Spleen (tissue), 11 donors: ENCODE measurements at regions not wholly inside any gene's neighbourhood (a gene's known extent, or its start where the extent isn't known, plus 50 kb on each side); places are given as distances from the start of the nearest gene placed in this dataset.

Source experiments
- DNase-seq: peaks from one replicate; pipeline ENCODE4 v3.0.0-alpha.2; 2020
- H3K27ac ChIP-seq, 8 donors: fragments of 200-600 bp; sonication (generic) in 7 of 8; 1 replicate in 4 of 8; 2 replicates in 4 of 8; pipeline versions ENCODE4 v1.5.0 to v1.8.0; 2016 to 2021; ENCODE audit warnings: inconsistent platforms in 4 of 8, mild to moderate bottlenecking in 4 of 8, moderate library complexity in 1 of 8
- H3K27me3 ChIP-seq, 7 donors: fragments of 200-600 bp; sonication (generic) in 6 of 7; replicated peaks in 1 of 7; 1 replicate in 4 of 7; 2 replicates in 3 of 7; pipeline versions ENCODE4 v1.5.0 to v1.8.0; 2016 to 2021; ENCODE audit warnings: inconsistent platforms in 3 of 7, mild to moderate bottlenecking in 1 of 7
- H3K36me3 ChIP-seq, 6 donors: fragments of 200-600 bp; sonication (generic) in 5 of 6; 1 replicate in 4 of 6; 2 replicates in 2 of 6; pipeline versions ENCODE4 v1.5.0 to v1.8.0; 2016 to 2021; ENCODE audit warnings: inconsistent platforms in 2 of 6
- H3K4me1 ChIP-seq, 6 donors: fragments of 200-600 bp; sonication (generic) in 5 of 6; 1 replicate in 3 of 6; 2 replicates in 3 of 6; pipeline versions ENCODE4 v1.5.0 to v1.8.0; 2016 to 2021; ENCODE audit warnings: inconsistent platforms in 3 of 6
- H3K4me3 ChIP-seq, 8 donors: fragments of 200-600 bp; sonication (generic) in 7 of 8; 1 replicate in 4 of 8; 2 replicates in 4 of 8; pipeline versions ENCODE4 v1.5.0 to v1.8.0; 2016 to 2021; ENCODE audit warnings: inconsistent platforms in 4 of 8, mild to moderate bottlenecking in 4 of 8, moderate library complexity in 2 of 8
- H3K9me3 ChIP-seq, 8 donors: fragments of 200-600 bp; sonication (generic) in 7 of 8; 1 replicate in 4 of 8; 2 replicates in 4 of 8; pipeline versions ENCODE4 v1.5.0 to v1.8.0; 2016 to 2021; ENCODE audit warnings: inconsistent platforms in 4 of 8
- CTCF ChIP-seq, 11 experiments: fragments of 200-600 bp in 7 of 11; fragments of 450-650 bp in 4 of 11; sonication (generic) in 4 of 11; IDR thresholded peaks in 8 of 11; conservative IDR thresholded peaks in 3 of 11; 1 replicate in 7 of 11; 2 replicates in 4 of 11; pipeline versions ENCODE4 v1.4.0 to v1.8.0; 2016 to 2021; ENCODE audit warnings: antibody characterized with exemption in 11 of 11, inconsistent platforms in 4 of 11, mild to moderate bottlenecking in 1 of 11
- POLR2A ChIP-seq, 3 donors: fragments of 450-650 bp; IDR thresholded peaks; one replicate each; pipeline ENCODE4 v1.5.1; 2017; ENCODE audit warnings: antibody characterized with exemption in 3 of 3, mild to moderate bottlenecking in 1 of 3
- POLR2AphosphoS5 ChIP-seq, 3 donors: sonication (generic); formaldehyde crosslinking; IDR thresholded peaks; one replicate each; pipeline ENCODE4 v1.5.1; 2017; ENCODE audit warnings: antibody characterized with exemption in 3 of 3
- WGBS, 5 donors: extraction: QIAGEN DNeasy Blood & Tissue Kit in 3 of 5; methylation state at CpG; one replicate each; pipeline versions ENCODE4 v1.1.5 to v1.1.7; 2013 to 2018; 5-methylcytosine and 5-hydroxymethylcytosine counted together
- intact Hi-C: fragments of 100-400 bp; cut with DNase I; formaldehyde crosslinking; loops from one replicate; pipeline ENCODE4 v1.15.0; 2023; ENCODE audit warnings: low total_unique reads
- donor health status: healthy with polysubstance abuse.
- donor health status: DM: no; HTN: no; CAD: no; lungs with moderate emphysema.
- donor health status: DM: no; HTN: no; CAD: no.
- donor health status: Bipolar disorder and iron deficiency.
- donor health status: healthy.
- donor health status: DM: no; HTN: no; CAD: no.
- donor health status: DM: yes; HTN: yes; CAD: no.

GRCh38 chr18:10047237-10047636, 133.4 kb downstream of the VAPA start:
- 90 to 95% (median 92%) methylated on average over 6 of the region's 6 CpGs for WGBS, 5 donors
- Histone ChIP-seq H3K36me3 (no peaks in the 10 kb centered on the region), H3K27ac (no peak overlapping the region), H3K4me1 (no peaks in the 10 kb centered on the region), H3K4me3 (no peak overlapping the region), H3K9me3 (peaks cover 0 to 21% (median 18%) of the 10 kb centered on the region in 8 donors), H3K27me3 (no peaks in the 10 kb centered on the region)
- intact Hi-C loops = no loop called here
- TF ChIP-seq POLR2AphosphoS5 (IDR thresholded peaks at IDR 0.05) (no peak), CTCF (IDR thresholded peaks at IDR 0.05 in 8 of 11, conservative IDR thresholded peaks at IDR 0.05 in 3 of 11) (no peak), POLR2A (IDR thresholded peaks at IDR 0.05) (no peak)
- DNase-seq = peak; percentile 16

- H3K4me3 ChIP-seq = no peak overlapping the region
- no peaks in the 10 kb centered on the region for H3K27me3 ChIP-seq
- H3K9me3 ChIP-seq = no peaks in the 10 kb centered on the region
- H3K27ac ChIP-seq = no peak overlapping the region
- peaks cover 0 to 5% (median 0%) of the 10 kb centered on the region in 6 donors for H3K4me1 ChIP-seq
- no peaks in the 10 kb centered on the region for H3K36me3 ChIP-seq
- TF ChIP-seq POLR2A (IDR thresholded peaks at IDR 0.05) (no peak), CTCF (IDR thresholded peaks at IDR 0.05 in 8 of 11, conservative IDR thresholded peaks at IDR 0.05 in 3 of 11) (no peak), POLR2AphosphoS5 (IDR thresholded peaks at IDR 0.05) (no peak)
- intact Hi-C loops = no loop called here
- no peak for DNase-seq
- 85 to 94% (median 89%) methylated on average over 3 of the region's 3 CpGs for WGBS, 5 donors
Observed at GRCh38 chr18:10049747-10050146, 135.9 kb downstream of the VAPA start.

- intact Hi-C loops = no loop called here
- H3K27ac ChIP-seq = no peak overlapping the region
Observed at GRCh38 chr18:10050956-10051355, 137.1 kb downstream of the VAPA start.

More at GRCh38 chr18:10050956-10051355, 137.1 kb downstream of the VAPA start:
- 79 to 93% (median 86%) methylated on average over 3 of the region's 3 CpGs for WGBS, 5 donors
- H3K9me3 ChIP-seq = no peaks in the 10 kb centered on the region
- DNase-seq = no peak
- no peaks in the 10 kb centered on the region for H3K36me3 ChIP-seq
- no peak overlapping the region for H3K4me3 ChIP-seq
- TF ChIP-seq CTCF (IDR thresholded peaks at IDR 0.05 in 8 of 11, conservative IDR thresholded peaks at IDR 0.05 in 3 of 11) = no peak
- TF ChIP-seq POLR2AphosphoS5 (IDR thresholded peaks at IDR 0.05) = no peak
- no peak for TF ChIP-seq POLR2A (IDR thresholded peaks at IDR 0.05)
- peaks cover 0 to 17% (median 7%) of the 10 kb centered on the region in 6 donors for H3K4me1 ChIP-seq
- no peaks in the 10 kb centered on the region for H3K27me3 ChIP-seq
